Mammary epithelial cell (primary cell): ENCODE measurements at regions not wholly inside any gene's neighbourhood (a gene's known extent, or its start where the extent isn't known, plus 50 kb on each side); places are given as distances from the start of the nearest gene placed in this dataset.

Experiments
- CTCF ChIP-seq, 2 donors: IDR thresholded peaks in 1 of 2; conservative IDR thresholded peaks in 1 of 2; 2 replicates each; pipeline ENCODE4 v1.5.1; 2011 to 2012; ENCODE audit warnings: inconsistent platforms in 2 of 2, low read length in 2 of 2, mild to moderate bottlenecking in 2 of 2, control low read depth in 1 of 2, low read depth in 1 of 2; ENCODE audit not compliant: insufficient read depth in 1 of 2; ENCODE audit errors: extremely low read depth in 1 of 2
- EZH2 ChIP-seq: IDR thresholded peaks from 2 replicates; pipeline ENCODE4 v1.6.1; 2012; ENCODE audit warnings: low read length, inconsistent platforms, borderline replicate concordance

- TF ChIP-seq CTCF (conservative IDR thresholded peaks at IDR 0.05 in 1 of 2, IDR thresholded peaks at IDR 0.05 in 1 of 2; ENCODE audit: extremely low read depth in 1 of 2, insufficient read depth in 1 of 2, low read depth in 1 of 2, low read length in 2 of 2) (no peak), EZH2 (no peak)
Observed at GRCh38 chr3:152629363-152630122, 205.4 kb upstream of the P2RY1 start.
